ENCODE measurements at regions not wholly inside any gene's neighbourhood (a gene's known extent, or its start where the extent isn't known, plus 50 kb on each side); places are given as distances from the start of the nearest gene placed in this dataset.

DNA sequence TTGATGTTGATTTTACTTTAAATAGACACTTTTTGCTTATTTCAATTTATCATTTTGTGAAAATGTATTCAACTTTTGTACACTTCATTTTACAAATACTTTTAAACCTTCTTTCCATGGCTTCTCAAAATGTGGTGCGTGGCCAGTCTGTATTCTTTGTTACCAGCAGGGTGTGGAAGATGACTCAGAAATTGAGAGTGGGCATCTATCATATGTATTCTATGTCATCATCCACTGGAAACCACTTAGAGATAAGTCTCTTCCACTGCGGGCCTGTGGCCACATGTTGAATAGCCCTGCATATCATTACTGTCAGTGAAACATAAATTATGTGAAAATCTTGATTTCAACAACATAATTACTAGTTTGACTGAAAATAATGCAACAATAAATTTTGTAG lies 52.6 kb upstream of the MC3R start (continued):
- no peak for TF ChIP-seq ZC3H10 (CRISPR knock-in tag; IDR thresholded peaks at IDR 0.05)
- TF ChIP-seq ZFP30 (CRISPR knock-in tag; IDR thresholded peaks at IDR 0.05) = no peak
- TF ChIP-seq TCF4 (CRISPR knock-in tag; IDR thresholded peaks at IDR 0.05; ENCODE audit: borderline replicate concordance) = no peak
- no peak for TF ChIP-seq SNAI2 (CRISPR knock-in tag; IDR thresholded peaks at IDR 0.05)
- TF ChIP-seq CSDC2 (CRISPR knock-in tag; IDR thresholded peaks at IDR 0.05) = no peak
- no peak for TF ChIP-seq TOX (CRISPR knock-in tag; IDR thresholded peaks at IDR 0.05; ENCODE audit: borderline replicate concordance)
- no peak for TF ChIP-seq CSRNP3 (CRISPR knock-in tag; IDR thresholded peaks at IDR 0.05)
